ENCODE measurements at regions not wholly inside any gene's neighbourhood (a gene's known extent, or its start where the extent isn't known, plus 50 kb on each side); places are given as distances from the start of the nearest gene placed in this dataset.

GRCh38 chr5:118365718-118366117, 622.6 kb downstream of the DTWD2 start:
- Histone ChIP-seq H4K20me1 (ENCODE audit: control insufficient read depth, insufficient read depth) (no peaks in the 10 kb centered on the region), H3K9me3 (replicated peaks; ENCODE audit: control insufficient read depth, insufficient read depth, low read length) (no peaks in the 10 kb centered on the region), H3K4me3 (no peak overlapping the region), H3K27ac (ENCODE audit: control insufficient read depth, insufficient read depth) (no peak overlapping the region), H2AFZ (ENCODE audit: control insufficient read depth, low read depth, low read length) (no peak overlapping the region), H3K4me1 (ENCODE audit: control insufficient read depth, insufficient read depth, low read length) (no peaks in the 10 kb centered on the region), H3K36me3 (ENCODE audit: control insufficient read depth in 2 of 2, insufficient read depth in 2 of 2, low read length in 1 of 2) (no peaks in the 10 kb centered on the region), H3K27me3 (replicated peaks in 1 of 2; ENCODE audit: control insufficient read depth in 2 of 2, insufficient read depth in 2 of 2, low read length in 1 of 2) (no peaks in the 10 kb centered on the region), H3K9ac (ENCODE audit: control insufficient read depth, insufficient read depth, low read length) (no peak overlapping the region), H3K79me2 (ENCODE audit: control insufficient read depth, insufficient read depth, low read length) (no peaks in the 10 kb centered on the region), H3K4me2 (ENCODE audit: control insufficient read depth, insufficient read depth) (no peak overlapping the region)
- 60% methylated on average over 4 of the region's 4 CpGs for WGBS (ENCODE audit: insufficient coverage, insufficient replicate concordance, low lambda C conversion rate, missing lambda C conversion rate)
- ChIA-PET CTCF (no interaction called here), RAD21 (ENCODE audit: unreplicated experiment) (no interaction called here), POLR2A (no interaction called here), SMC1A (ENCODE audit: uncharacterized antibody, unreplicated experiment) (no interaction called here)
- FAIRE-seq: no peak
- DNase-seq (ENCODE audit: low read depth, low spot score): no peak
- BruUV-seq (replicated peaks): no TSS peak
- in situ Hi-C loops (cut with MboI): no loop called here
- ATAC-seq: no peak
- intact Hi-C loops (cut with micrococcal nuclease; ENCODE audit: unreplicated experiment): no loop called here
- TF ChIP-seq USF2 (IDR thresholded peaks at IDR 0.05; ENCODE audit: borderline replicate concordance, low read depth, low read length) (no peak), JUND (IDR thresholded peaks at IDR 0.05; ENCODE audit: low read depth, low read length) (no peak), SP1 (IDR thresholded peaks at IDR 0.05; ENCODE audit: low read depth, low read length) (no peak), CEBPZ (IDR thresholded peaks at IDR 0.05; ENCODE audit: low read depth, low read length) (no peak), CBX3 (IDR thresholded peaks at IDR 0.05; ENCODE audit: borderline replicate concordance, low read depth) (no peak), PRDM15 (CRISPR knock-in tag; IDR thresholded peaks at IDR 0.05) (no peak), NR2C2 (IDR thresholded peaks at IDR 0.05; ENCODE audit: borderline replicate concordance, control insufficient read depth, insufficient read length, low read depth) (no peak), SPI1 (IDR thresholded peaks at IDR 0.05; ENCODE audit: borderline replicate concordance, insufficient read depth, low read depth, low read length) (no peak), SIN3A (IDR thresholded peaks at IDR 0.05; ENCODE audit: low read depth, low read length) (no peak), BHLHE40 (IDR thresholded peaks at IDR 0.05; ENCODE audit: borderline replicate concordance in 1 of 2, low read depth in 2 of 2, low read length in 1 of 2) (no peak), NBN (IDR thresholded peaks at IDR 0.05) (no peak)
- TF ChIP-seq, protein P1, sequence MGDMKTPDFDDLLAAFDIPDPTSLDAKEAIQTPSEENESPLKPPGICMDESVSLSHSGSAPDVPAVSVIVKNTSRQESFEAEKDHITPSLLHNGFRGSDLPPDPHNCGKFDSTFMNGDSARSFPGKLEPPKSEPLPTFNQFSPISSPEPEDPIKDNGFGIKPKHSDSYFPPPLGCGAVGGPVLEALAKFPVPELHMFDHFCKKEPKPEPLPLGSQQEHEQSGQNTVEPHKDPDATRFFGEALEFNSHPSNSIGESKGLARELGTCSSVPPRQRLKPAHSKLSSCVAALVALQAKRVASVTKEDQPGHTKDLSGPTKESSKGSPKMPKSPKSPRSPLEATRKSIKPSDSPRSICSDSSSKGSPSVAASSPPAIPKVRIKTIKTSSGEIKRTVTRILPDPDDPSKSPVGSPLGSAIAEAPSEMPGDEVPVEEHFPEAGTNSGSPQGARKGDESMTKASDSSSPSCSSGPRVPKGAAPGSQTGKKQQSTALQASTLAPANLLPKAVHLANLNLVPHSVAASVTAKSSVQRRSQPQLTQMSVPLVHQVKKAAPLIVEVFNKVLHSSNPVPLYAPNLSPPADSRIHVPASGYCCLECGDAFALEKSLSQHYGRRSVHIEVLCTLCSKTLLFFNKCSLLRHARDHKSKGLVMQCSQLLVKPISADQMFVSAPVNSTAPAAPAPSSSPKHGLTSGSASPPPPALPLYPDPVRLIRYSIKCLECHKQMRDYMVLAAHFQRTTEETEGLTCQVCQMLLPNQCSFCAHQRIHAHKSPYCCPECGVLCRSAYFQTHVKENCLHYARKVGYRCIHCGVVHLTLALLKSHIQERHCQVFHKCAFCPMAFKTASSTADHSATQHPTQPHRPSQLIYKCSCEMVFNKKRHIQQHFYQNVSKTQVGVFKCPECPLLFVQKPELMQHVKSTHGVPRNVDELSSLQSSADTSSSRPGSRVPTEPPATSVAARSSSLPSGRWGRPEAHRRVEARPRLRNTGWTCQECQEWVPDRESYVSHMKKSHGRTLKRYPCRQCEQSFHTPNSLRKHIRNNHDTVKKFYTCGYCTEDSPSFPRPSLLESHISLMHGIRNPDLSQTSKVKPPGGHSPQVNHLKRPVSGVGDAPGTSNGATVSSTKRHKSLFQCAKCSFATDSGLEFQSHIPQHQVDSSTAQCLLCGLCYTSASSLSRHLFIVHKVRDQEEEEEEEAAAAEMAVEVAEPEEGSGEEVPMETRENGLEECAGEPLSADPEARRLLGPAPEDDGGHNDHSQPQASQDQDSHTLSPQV (IDR thresholded peaks at IDR 0.05): no peak

Measured in GM12878 (cell line).